Tibial nerve (tissue), 4 donors: ENCODE measurements at regions not wholly inside any gene's neighbourhood (a gene's known extent, or its start where the extent isn't known, plus 50 kb on each side); places are given as distances from the start of the nearest gene placed in this dataset.

Experiments used
- DNase-seq, 2 donors: peaks; one replicate each; pipeline ENCODE4 v3.0.0-alpha.2; 2019; ENCODE audit warnings: low spot score in 2 of 2
- H3K27ac ChIP-seq, 4 donors: fragments of 200-600 bp; sonication (generic) in 3 of 4; one replicate each; pipeline ENCODE4 v1.5.1; 2017 to 2019; ENCODE audit warnings: mild to moderate bottlenecking in 1 of 4
- H3K27me3 ChIP-seq, 2 donors: fragments of 200-600 bp; sonication (generic) in 1 of 2; one replicate each; pipeline versions ENCODE4 v1.5.1 to v1.6.0; 2017 to 2019
- H3K36me3 ChIP-seq, 3 donors: fragments of 200-600 bp; sonication (generic); one replicate each; pipeline ENCODE4 v1.5.1; 2018 to 2019
- H3K4me1 ChIP-seq, 4 donors: fragments of 200-600 bp; sonication (generic) in 3 of 4; one replicate each; pipeline ENCODE4 v1.5.1; 2017 to 2019
- H3K4me3 ChIP-seq, 4 donors: fragments of 200-600 bp; sonication (generic) in 3 of 4; one replicate each; pipeline ENCODE4 v1.5.1; 2017 to 2019; ENCODE audit warnings: mild to moderate bottlenecking in 1 of 4, moderate library complexity in 1 of 4
- H3K9me3 ChIP-seq, 4 donors: fragments of 200-600 bp; sonication (generic) in 3 of 4; one replicate each; pipeline ENCODE4 v1.5.1; 2017 to 2019
- EP300 ChIP-seq, 2 donors: sonication (generic); formaldehyde crosslinking; IDR thresholded peaks; one replicate each; pipeline ENCODE4 v1.6.1; 2017; ENCODE audit warnings: antibody characterized with exemption in 2 of 2, mild to moderate bottlenecking in 1 of 2
- POLR2A ChIP-seq, 2 donors: fragments of 450-650 bp; IDR thresholded peaks; one replicate each; pipeline ENCODE4 v1.6.1; 2017; ENCODE audit warnings: antibody characterized with exemption in 2 of 2, mild to moderate bottlenecking in 2 of 2, moderate library complexity in 2 of 2
- WGBS, 2 donors: methylation state at CpG; one replicate each; pipeline ENCODE4 v1.1.5; 2018; 5-methylcytosine and 5-hydroxymethylcytosine counted together
- TF ChIP-seq, protein P1 (sequence below), 5 experiments: fragments of 200-600 bp in 3 of 5; fragments of 450-650 bp in 2 of 5; sonication (generic) in 3 of 5; IDR thresholded peaks; one replicate each; pipeline ENCODE4 v1.5.1; 2016 to 2019; ENCODE audit warnings: antibody characterized with exemption in 5 of 5, mild to moderate bottlenecking in 3 of 5, moderate library complexity in 2 of 5

GRCh38 chr3:176855901-176856486 is 341.3 kb downstream of the TBL1XR1 start:
- TF ChIP-seq POLR2A (IDR thresholded peaks at IDR 0.05) (no peak), EP300 (IDR thresholded peaks at IDR 0.05) (no peak)
- TF ChIP-seq, protein P1, sequence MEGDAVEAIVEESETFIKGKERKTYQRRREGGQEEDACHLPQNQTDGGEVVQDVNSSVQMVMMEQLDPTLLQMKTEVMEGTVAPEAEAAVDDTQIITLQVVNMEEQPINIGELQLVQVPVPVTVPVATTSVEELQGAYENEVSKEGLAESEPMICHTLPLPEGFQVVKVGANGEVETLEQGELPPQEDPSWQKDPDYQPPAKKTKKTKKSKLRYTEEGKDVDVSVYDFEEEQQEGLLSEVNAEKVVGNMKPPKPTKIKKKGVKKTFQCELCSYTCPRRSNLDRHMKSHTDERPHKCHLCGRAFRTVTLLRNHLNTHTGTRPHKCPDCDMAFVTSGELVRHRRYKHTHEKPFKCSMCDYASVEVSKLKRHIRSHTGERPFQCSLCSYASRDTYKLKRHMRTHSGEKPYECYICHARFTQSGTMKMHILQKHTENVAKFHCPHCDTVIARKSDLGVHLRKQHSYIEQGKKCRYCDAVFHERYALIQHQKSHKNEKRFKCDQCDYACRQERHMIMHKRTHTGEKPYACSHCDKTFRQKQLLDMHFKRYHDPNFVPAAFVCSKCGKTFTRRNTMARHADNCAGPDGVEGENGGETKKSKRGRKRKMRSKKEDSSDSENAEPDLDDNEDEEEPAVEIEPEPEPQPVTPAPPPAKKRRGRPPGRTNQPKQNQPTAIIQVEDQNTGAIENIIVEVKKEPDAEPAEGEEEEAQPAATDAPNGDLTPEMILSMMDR (IDR thresholded peaks at IDR 0.05), result no peak
- no peaks in the 10 kb centered on the region for H3K4me1 ChIP-seq
- H3K4me3 ChIP-seq, result no peak overlapping the region
- H3K27me3 ChIP-seq, result no peaks in the 10 kb centered on the region
- H3K36me3 ChIP-seq, result no peaks in the 10 kb centered on the region
- 80 to 88% methylated on average over 2 of the region's 2 CpGs for WGBS, 2 donors
- no peaks in the 10 kb centered on the region for H3K9me3 ChIP-seq
- H3K27ac ChIP-seq, result no peak overlapping the region
- DNase-seq, result no peak

GRCh38 chr3:176855213-176855612 is 342.1 kb downstream of the TBL1XR1 start:
- Histone ChIP-seq H3K36me3 (no peaks in the 10 kb centered on the region), H3K9me3 (no peaks in the 10 kb centered on the region), H3K27ac (no peak overlapping the region), H3K27me3 (no peaks in the 10 kb centered on the region), H3K4me1 (no peaks in the 10 kb centered on the region), H3K4me3 (no peak overlapping the region)
- TF ChIP-seq EP300 (IDR thresholded peaks at IDR 0.05), result no peak
- TF ChIP-seq POLR2A (IDR thresholded peaks at IDR 0.05), result no peak
- TF ChIP-seq, protein P1 (IDR thresholded peaks at IDR 0.05), result no peak
- WGBS, 2 donors, result 71% methylated on average over 4 of the region's 4 CpGs
- no peak for DNase-seq

- H3K4me3 ChIP-seq, result no peak overlapping the region
- no peaks in the 10 kb centered on the region for H3K27me3 ChIP-seq
- H3K9me3 ChIP-seq, result no peaks in the 10 kb centered on the region
- TF ChIP-seq, protein P1 (IDR thresholded peaks at IDR 0.05), result no peak
- no peak for TF ChIP-seq POLR2A (IDR thresholded peaks at IDR 0.05)
- no peak for TF ChIP-seq EP300 (IDR thresholded peaks at IDR 0.05)
- no peak for DNase-seq
- WGBS, 2 donors, result 92 to 94% methylated on average over 6 of the region's 6 CpGs
- no peak overlapping the region for H3K27ac ChIP-seq
- H3K36me3 ChIP-seq, result no peaks in the 10 kb centered on the region
- no peaks in the 10 kb centered on the region for H3K4me1 ChIP-seq
Measured at GRCh38 chr3:176850498-176850897, 346.8 kb downstream of the TBL1XR1 start.

GRCh38 chr3:176848431-176849214 is 348.7 kb downstream of the TBL1XR1 start:
- Histone ChIP-seq H3K27ac (no peak overlapping the region), H3K36me3 (no peaks in the 10 kb centered on the region), H3K27me3 (no peaks in the 10 kb centered on the region), H3K4me1 (no peaks in the 10 kb centered on the region), H3K4me3 (no peak overlapping the region), H3K9me3 (no peaks in the 10 kb centered on the region)
- DNase-seq, result no peak
- TF ChIP-seq, protein P1 (IDR thresholded peaks at IDR 0.05), result no peak
- TF ChIP-seq EP300 (IDR thresholded peaks at IDR 0.05), result no peak
- no peak for TF ChIP-seq POLR2A (IDR thresholded peaks at IDR 0.05)
- WGBS, 2 donors, result 79 to 82% methylated on average over 4 of the region's 4 CpGs

- TF ChIP-seq, protein P1 (IDR thresholded peaks at IDR 0.05), result no peak
- TF ChIP-seq POLR2A (IDR thresholded peaks at IDR 0.05), result no peak
- TF ChIP-seq EP300 (IDR thresholded peaks at IDR 0.05), result no peak
- Histone ChIP-seq H3K27me3 (no peaks in the 10 kb centered on the region), H3K4me3 (no peak overlapping the region), H3K27ac (no peak overlapping the region), H3K9me3 (no peaks in the 10 kb centered on the region), H3K36me3 (no peaks in the 10 kb centered on the region), H3K4me1 (no peaks in the 10 kb centered on the region)
- WGBS, 2 donors, result 86 to 88% methylated on average over 2 of the region's 2 CpGs
- no peak for DNase-seq
Measured at GRCh38 chr3:176842914-176843313, 354.4 kb downstream of the TBL1XR1 start.
